ENCODE measurements at regions not wholly inside any gene's neighbourhood (a gene's known extent, or its start where the extent isn't known, plus 50 kb on each side); places are given as distances from the start of the nearest gene placed in this dataset.

DNA sequence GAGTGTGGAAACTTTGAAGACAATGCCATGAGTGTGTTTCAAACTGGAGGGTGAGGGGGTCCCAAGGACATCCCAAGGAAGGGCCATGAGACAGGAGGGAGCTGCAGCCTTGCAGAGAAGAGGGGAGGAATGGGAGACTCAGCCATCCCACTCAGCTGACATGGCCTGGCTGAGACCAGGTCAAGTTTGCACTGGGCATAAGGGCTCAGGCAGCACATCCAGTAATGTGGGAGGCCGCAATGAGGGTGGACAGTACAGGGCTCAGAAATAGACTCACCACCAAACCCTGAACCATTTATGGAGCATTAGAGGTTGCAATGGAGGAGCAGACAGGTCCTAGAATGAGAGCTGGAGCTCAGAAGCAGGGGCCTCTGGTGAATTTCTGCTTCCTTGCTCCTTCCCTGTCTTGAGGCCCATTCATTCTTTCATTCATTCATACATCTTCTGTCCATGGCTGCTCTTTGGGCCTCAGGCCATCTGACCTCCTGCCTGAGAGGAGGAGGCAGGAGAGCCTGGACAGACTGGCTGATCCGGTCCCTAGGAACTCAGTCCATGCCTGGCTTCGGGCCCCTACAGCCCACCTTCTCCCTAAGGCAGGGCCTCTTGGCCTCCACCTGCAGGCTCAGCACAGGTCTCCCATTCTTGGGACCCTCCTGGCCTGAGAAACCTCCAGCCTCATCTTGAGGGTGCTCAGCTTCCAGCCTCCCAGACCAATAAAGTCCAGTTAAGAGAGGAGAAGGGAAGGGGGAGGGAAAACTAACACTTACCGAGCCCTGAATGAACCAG lies 70.5 kb upstream of the CDH5 start:
- intact Hi-C loops (cut with micrococcal nuclease) (no loop called here), in situ Hi-C loops (cut with MboI; ENCODE audit: low sequenced_read_pairs) (no loop called here), dilution Hi-C loops (cut with HindIII; ENCODE audit: low sequenced_read_pairs, unreplicated experiment) (no loop called here)
- Histone ChIP-seq H4K8ac (ENCODE audit: low read depth in 2 of 2, low read length in 2 of 2) (no peak overlapping the region), H3K9me3 (ENCODE audit: control insufficient read depth, insufficient read depth, low read length) (peaks cover 2% of the 10 kb centered on the region; the same call in 1 of the 2 replicates), H2AK5ac (ENCODE audit: low read depth, low read length) (no peak overlapping the region), H3K4me1 (ENCODE audit: control insufficient read depth, insufficient read depth, low read length) (no peaks in the 10 kb centered on the region), H2AFZ (replicated peaks; ENCODE audit: low read length, poor library complexity) (no peak overlapping the region), H4K91ac (ENCODE audit: insufficient read depth, low read depth, low read length) (no peak overlapping the region), H3K27ac (ENCODE audit: insufficient read depth, low read length) (no peak overlapping the region), H2BK20ac (ENCODE audit: low read depth, low read length) (no peak overlapping the region), H3K14ac (replicated peaks; ENCODE audit: low read depth, low read length) (no peak overlapping the region), H3K4me2 (ENCODE audit: low read depth, low read length) (no peak overlapping the region), H2AK9ac (replicated peaks; ENCODE audit: low read depth, low read length, poor library complexity) (no peak overlapping the region), H3K4ac (ENCODE audit: low read depth, low read length) (no peak overlapping the region), H4K20me1 (ENCODE audit: insufficient read depth, low read length) (no peaks in the 10 kb centered on the region), H3K18ac (ENCODE audit: low read depth, low read length) (no peak overlapping the region), H3K79me1 (ENCODE audit: low read depth in 1 of 2, low read length in 2 of 2) (no peaks in the 10 kb centered on the region), H3K9ac (ENCODE audit: low read depth, low read length) (no peak overlapping the region), H3K9me1 (ENCODE audit: insufficient read depth, low read length) (no peaks in the 10 kb centered on the region), H2BK15ac (ENCODE audit: low read depth, low read length) (no peak overlapping the region), H2BK5ac (ENCODE audit: low read depth, low read length, poor library complexity, severe bottlenecking) (no peak overlapping the region), H3K36me3 (ENCODE audit: control insufficient read depth, insufficient read depth, low read length) (no peaks in the 10 kb centered on the region), H2BK120ac (ENCODE audit: low read depth, low read length) (no peak overlapping the region), H3K27me3 (ENCODE audit: control insufficient read depth, insufficient read depth, low read length) (peaks cover 65% of the 10 kb centered on the region), H4K5ac (ENCODE audit: low read depth, low read length) (no peak overlapping the region), H3K4me3 (ENCODE audit: insufficient read depth, low read depth, low read length) (no peak overlapping the region), H3K23ac (ENCODE audit: low read depth, low read length) (no peak overlapping the region), H3K56ac (ENCODE audit: extremely low read depth, insufficient read depth, low read length) (no peak overlapping the region)
- no TSS peak for BruUV-seq (replicated peaks)
- CTCF ChIA-PET: no interaction called here
- ATAC-seq (ENCODE audit: low read depth) (no peak), DNase-seq (no peak)
- TF ChIP-seq, protein P1, sequence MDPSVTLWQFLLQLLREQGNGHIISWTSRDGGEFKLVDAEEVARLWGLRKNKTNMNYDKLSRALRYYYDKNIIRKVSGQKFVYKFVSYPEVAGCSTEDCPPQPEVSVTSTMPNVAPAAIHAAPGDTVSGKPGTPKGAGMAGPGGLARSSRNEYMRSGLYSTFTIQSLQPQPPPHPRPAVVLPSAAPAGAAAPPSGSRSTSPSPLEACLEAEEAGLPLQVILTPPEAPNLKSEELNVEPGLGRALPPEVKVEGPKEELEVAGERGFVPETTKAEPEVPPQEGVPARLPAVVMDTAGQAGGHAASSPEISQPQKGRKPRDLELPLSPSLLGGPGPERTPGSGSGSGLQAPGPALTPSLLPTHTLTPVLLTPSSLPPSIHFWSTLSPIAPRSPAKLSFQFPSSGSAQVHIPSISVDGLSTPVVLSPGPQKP (IDR thresholded peaks at IDR 0.05; ENCODE audit: borderline replicate concordance, low read depth, low read length): no peak
- TF ChIP-seq SMC3 (IDR thresholded peaks at IDR 0.05; ENCODE audit: low read depth, low read length) (no peak), CHD1 (IDR thresholded peaks at IDR 0.05; ENCODE audit: low read depth, low read length) (no peak), MXI1 (IDR thresholded peaks at IDR 0.05; ENCODE audit: borderline replicate concordance, low read depth, low read length) (no peak), RFX5 (IDR thresholded peaks at IDR 0.05; ENCODE audit: low read depth, low read length) (no peak), BHLHE40 (IDR thresholded peaks at IDR 0.05; ENCODE audit: low read depth, low read length) (no peak), POLR2A (IDR thresholded peaks at IDR 0.05; ENCODE audit: low read depth, low read length) (no peak), RCOR1 (IDR thresholded peaks at IDR 0.05; ENCODE audit: insufficient replicate concordance, low read length) (no peak), RAD21 (IDR thresholded peaks at IDR 0.05; ENCODE audit: low read length) (no peak), CEBPB (IDR thresholded peaks at IDR 0.05; ENCODE audit: low read depth, low read length) (no peak)
- TF ChIP-seq, protein P2, sequence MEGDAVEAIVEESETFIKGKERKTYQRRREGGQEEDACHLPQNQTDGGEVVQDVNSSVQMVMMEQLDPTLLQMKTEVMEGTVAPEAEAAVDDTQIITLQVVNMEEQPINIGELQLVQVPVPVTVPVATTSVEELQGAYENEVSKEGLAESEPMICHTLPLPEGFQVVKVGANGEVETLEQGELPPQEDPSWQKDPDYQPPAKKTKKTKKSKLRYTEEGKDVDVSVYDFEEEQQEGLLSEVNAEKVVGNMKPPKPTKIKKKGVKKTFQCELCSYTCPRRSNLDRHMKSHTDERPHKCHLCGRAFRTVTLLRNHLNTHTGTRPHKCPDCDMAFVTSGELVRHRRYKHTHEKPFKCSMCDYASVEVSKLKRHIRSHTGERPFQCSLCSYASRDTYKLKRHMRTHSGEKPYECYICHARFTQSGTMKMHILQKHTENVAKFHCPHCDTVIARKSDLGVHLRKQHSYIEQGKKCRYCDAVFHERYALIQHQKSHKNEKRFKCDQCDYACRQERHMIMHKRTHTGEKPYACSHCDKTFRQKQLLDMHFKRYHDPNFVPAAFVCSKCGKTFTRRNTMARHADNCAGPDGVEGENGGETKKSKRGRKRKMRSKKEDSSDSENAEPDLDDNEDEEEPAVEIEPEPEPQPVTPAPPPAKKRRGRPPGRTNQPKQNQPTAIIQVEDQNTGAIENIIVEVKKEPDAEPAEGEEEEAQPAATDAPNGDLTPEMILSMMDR (conservative IDR thresholded peaks at IDR 0.05; ENCODE audit: low read depth, low read length): no peak
- POLR2A ChIA-PET (ENCODE audit: unreplicated experiment): no interaction called here
- WGBS, 2 experiments (ENCODE audit: extremely low coverage in 2 of 2, insufficient read length in 1 of 2): no CpG with 5 or more reads among the region's 4 CpGs
